Testis (tissue), 2 donors: ENCODE measurements at regions not wholly inside any gene's neighbourhood (a gene's known extent, or its start where the extent isn't known, plus 50 kb on each side); places are given as distances from the start of the nearest gene placed in this dataset.
A peak's percentile ranks its signal among the peaks of the same experiment; 100 is the strongest.

ENCODE experiments used
- DNase-seq: peaks from one replicate; pipeline ENCODE4 v3.0.0-alpha.2; 2019
- H3K27ac ChIP-seq, 2 donors: fragments of 200-600 bp; sonication (generic); one replicate each; pipeline ENCODE4 v1.5.1; 2019
- H3K27me3 ChIP-seq: fragments of 200-600 bp; sonication (generic); one replicate; pipeline ENCODE4 v1.5.1; 2019
- H3K36me3 ChIP-seq: fragments of 200-600 bp; sonication (generic); one replicate; pipeline ENCODE4 v1.5.1; 2017; ENCODE audit warnings: low read depth; ENCODE audit errors: missing control alignments
- H3K4me1 ChIP-seq: fragments of 200-600 bp; sonication (generic); one replicate; pipeline ENCODE4 v1.5.1; 2019
- H3K4me3 ChIP-seq, 2 donors: fragments of 200-600 bp; sonication (generic); one replicate each; pipeline ENCODE4 v1.5.1; 2017 to 2019
- H3K9me3 ChIP-seq: fragments of 200-600 bp; sonication (generic); one replicate; pipeline ENCODE4 v1.5.1; 2017
- POLR2A ChIP-seq: fragments of 450-650 bp; IDR thresholded peaks from one replicate; pipeline ENCODE4 v1.6.1; 2017; ENCODE audit warnings: antibody characterized with exemption, mild to moderate bottlenecking, moderate library complexity
- WGBS, 2 donors: methylation state at CpG; one replicate each; pipeline ENCODE4 v1.1.5; 2018; 5-methylcytosine and 5-hydroxymethylcytosine counted together
- intact Hi-C: fragments of 100-400 bp; cut with DNase I; formaldehyde crosslinking; loops from one replicate; pipeline ENCODE4 v1.15.1; 2023; ENCODE audit warnings: low total_unique reads
- TF ChIP-seq, protein P1 (sequence below), 3 experiments: fragments of 450-650 bp in 2 of 3; fragments of 200-600 bp in 1 of 3; sonication (generic) in 1 of 3; IDR thresholded peaks; one replicate each; pipeline ENCODE4 v1.5.1; 2016 to 2019; ENCODE audit warnings: antibody characterized with exemption in 3 of 3, mild to moderate bottlenecking in 2 of 3, moderate library complexity in 1 of 3

DNA sequence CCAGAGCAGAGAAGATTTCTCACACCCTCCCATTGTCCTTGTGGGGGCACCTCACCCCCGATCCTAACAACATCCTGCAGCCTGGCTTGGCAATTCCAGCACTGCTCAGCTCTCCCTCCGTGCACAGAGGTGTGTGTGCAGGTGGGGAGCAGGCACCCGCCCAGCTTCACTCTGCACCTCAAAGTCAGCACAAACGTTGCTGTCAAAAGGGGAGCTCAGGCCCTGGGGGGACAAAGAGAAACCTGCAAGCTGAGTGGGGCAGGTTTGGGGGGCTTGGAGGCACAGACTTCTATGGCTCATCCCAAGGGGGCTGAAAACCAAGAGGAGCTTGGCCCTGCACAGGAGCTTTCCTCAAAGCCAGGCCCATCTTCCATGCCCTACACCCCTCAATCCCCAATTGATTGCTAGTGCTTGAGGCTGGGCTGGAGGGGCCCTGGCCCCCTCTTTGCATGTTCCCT is 231.9 kb upstream of the TNRC6C start:
- 89 to 92% methylated on average over 4 of the region's 4 CpGs for WGBS, 2 donors
- no peaks in the 10 kb centered on the region for H3K9me3 ChIP-seq
- H3K36me3 ChIP-seq: no peaks in the 10 kb centered on the region
- intact Hi-C loops: no loop called here
- H3K4me1 ChIP-seq: peaks cover 4% of the 10 kb centered on the region
- no peak overlapping the region for H3K27ac ChIP-seq
- TF ChIP-seq POLR2A: no peak
- TF ChIP-seq, protein P1, sequence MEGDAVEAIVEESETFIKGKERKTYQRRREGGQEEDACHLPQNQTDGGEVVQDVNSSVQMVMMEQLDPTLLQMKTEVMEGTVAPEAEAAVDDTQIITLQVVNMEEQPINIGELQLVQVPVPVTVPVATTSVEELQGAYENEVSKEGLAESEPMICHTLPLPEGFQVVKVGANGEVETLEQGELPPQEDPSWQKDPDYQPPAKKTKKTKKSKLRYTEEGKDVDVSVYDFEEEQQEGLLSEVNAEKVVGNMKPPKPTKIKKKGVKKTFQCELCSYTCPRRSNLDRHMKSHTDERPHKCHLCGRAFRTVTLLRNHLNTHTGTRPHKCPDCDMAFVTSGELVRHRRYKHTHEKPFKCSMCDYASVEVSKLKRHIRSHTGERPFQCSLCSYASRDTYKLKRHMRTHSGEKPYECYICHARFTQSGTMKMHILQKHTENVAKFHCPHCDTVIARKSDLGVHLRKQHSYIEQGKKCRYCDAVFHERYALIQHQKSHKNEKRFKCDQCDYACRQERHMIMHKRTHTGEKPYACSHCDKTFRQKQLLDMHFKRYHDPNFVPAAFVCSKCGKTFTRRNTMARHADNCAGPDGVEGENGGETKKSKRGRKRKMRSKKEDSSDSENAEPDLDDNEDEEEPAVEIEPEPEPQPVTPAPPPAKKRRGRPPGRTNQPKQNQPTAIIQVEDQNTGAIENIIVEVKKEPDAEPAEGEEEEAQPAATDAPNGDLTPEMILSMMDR (IDR thresholded peaks at IDR 0.05): no peak
- DNase-seq: no peak
- H3K27me3 ChIP-seq: no peaks in the 10 kb centered on the region
- no peak overlapping the region for H3K4me3 ChIP-seq

DNA sequence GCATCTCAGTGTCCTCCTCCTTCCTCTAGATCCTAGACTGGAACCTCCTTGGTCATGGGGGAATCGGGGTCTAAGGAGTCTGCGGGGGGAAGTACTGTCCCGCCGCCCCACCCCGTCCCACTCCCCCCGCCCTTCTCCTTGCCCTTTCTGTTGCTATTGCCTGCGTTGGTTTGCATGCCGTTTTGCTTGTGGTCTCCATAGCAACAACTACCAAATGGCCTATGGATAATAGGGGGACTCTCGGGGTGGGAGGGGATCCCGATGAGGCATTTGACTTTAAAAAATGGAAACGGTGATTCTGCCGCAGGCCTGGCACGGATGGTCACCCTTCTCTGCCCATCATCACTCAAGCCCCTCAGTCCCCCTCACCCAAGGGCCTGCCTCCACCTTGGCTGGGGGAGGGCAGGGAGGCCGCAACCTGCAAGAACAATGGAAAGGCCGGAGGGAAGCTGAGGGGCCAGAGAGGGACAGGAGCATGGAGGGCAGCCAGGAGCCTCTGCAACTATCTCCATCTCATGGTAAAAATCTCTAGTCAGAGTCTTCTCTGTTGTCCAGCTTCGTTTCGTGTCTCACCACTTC is 231.4 kb upstream of the TNRC6C start:
- intact Hi-C loops: no loop called here
- TF ChIP-seq, protein P1 (IDR thresholded peaks at IDR 0.05): no peak
- no peak for TF ChIP-seq POLR2A

DNA sequence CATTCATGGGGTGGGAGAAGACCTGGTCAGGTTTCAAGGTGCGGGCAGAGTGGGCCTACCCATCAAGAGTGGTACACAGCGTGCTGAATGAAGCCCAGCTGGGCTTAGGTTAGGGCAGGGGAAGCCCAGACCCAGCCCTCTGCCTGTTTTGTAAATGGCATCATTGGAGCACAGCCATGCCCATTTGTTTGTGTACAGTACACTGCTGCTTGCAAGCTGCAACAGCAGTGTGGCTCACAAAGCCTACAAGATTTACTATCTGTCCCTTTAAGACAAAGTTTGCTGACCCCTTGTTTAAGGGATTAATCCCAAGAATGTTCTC is 230.1 kb upstream of the TNRC6C start:
- H3K4me1 ChIP-seq: peaks cover 4% of the 10 kb centered on the region
- no peaks in the 10 kb centered on the region for H3K27me3 ChIP-seq
- H3K27ac ChIP-seq: peak overlapping the region in 1 of 2 donors; percentile 74

More for the DNA sequence above, 231.4 kb upstream of the TNRC6C start:
- Histone ChIP-seq H3K9me3 (no peaks in the 10 kb centered on the region), H3K27me3 (no peaks in the 10 kb centered on the region), H3K4me3 (no peak overlapping the region), H3K27ac (peak overlapping the region; percentile 64 to 72), H3K4me1 (peaks cover 4% of the 10 kb centered on the region), H3K36me3 (no peaks in the 10 kb centered on the region)
- no peak for DNase-seq
- WGBS, 2 donors: 85 to 87% methylated on average over 17 of the region's 17 CpGs

DNA sequence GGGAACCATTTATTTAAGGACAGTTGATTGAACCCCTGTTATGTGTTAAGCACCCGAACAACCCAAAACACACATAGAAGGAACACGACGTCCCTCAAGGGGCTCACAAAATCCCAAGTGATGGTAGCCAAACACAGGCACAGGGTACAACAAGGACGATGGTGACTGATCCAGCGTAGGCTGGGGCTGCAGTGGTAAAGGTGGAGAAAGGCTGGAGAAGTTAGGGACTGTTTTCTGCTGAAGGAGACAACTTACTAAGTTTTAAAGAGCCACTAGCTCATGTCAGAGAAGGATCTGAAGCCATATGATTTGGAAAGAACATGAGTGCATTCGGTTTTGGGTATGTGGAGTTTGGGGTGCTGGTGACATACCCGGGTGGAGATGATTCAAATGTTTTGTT is 229.6 kb upstream of the TNRC6C start:
- TF ChIP-seq, protein P1 (IDR thresholded peaks at IDR 0.05): no peak
- TF ChIP-seq POLR2A: no peak
- intact Hi-C loops: no loop called here
- H3K27me3 ChIP-seq: no peaks in the 10 kb centered on the region
- DNase-seq: no peak
- no peak overlapping the region for H3K27ac ChIP-seq
- no peaks in the 10 kb centered on the region for H3K36me3 ChIP-seq
- H3K4me3 ChIP-seq: no peak overlapping the region
- WGBS, 2 donors: 88 to 90% methylated on average over 7 of the region's 7 CpGs
- H3K9me3 ChIP-seq: no peaks in the 10 kb centered on the region
- H3K4me1 ChIP-seq: peaks cover 4% of the 10 kb centered on the region

More for the DNA sequence above, 230.1 kb upstream of the TNRC6C start:
- intact Hi-C loops: no loop called here
- no peak for DNase-seq
- TF ChIP-seq POLR2A: no peak
- TF ChIP-seq, protein P1 (IDR thresholded peaks at IDR 0.05): no peak
- no peaks in the 10 kb centered on the region for H3K36me3 ChIP-seq
- WGBS, 2 donors: 94% methylated on average over 2 of the region's 2 CpGs; no CpG with 5 or more reads in 1 of the 2 donors
- no peaks in the 10 kb centered on the region for H3K9me3 ChIP-seq
- H3K4me3 ChIP-seq: no peak overlapping the region

DNA sequence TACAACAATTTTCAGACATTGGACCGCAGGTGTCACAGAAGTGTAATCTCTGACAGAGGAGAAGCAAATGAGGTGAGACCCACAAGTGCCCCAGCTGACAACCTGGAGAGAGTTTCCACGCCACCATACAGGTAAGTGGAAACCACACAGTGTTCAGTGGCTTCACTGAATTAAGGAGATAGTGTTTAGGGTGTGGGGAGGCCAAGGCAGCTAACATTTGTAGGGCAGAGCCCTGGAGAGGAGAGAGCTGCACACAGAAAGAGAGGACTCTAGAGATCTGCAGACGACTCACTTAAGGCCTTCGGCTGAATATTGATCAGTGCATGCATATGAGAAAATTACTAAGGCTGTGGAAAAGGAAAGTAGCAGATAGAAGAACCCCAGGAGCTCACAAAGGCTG is 228.9 kb upstream of the TNRC6C start:
- 89 to 93% methylated on average over 4 of the region's 4 CpGs for WGBS, 2 donors
- DNase-seq: no peak
- Histone ChIP-seq H3K27ac (no peak overlapping the region), H3K9me3 (no peaks in the 10 kb centered on the region), H3K4me3 (no peak overlapping the region), H3K36me3 (no peaks in the 10 kb centered on the region), H3K27me3 (no peaks in the 10 kb centered on the region), H3K4me1 (peaks cover 9% of the 10 kb centered on the region)
- no peak for TF ChIP-seq POLR2A
- TF ChIP-seq, protein P1 (IDR thresholded peaks at IDR 0.05): no peak
- intact Hi-C loops: no loop called here
